ENCODE measurements at regions not wholly inside any gene's neighbourhood (a gene's known extent, or its start where the extent isn't known, plus 50 kb on each side); places are given as distances from the start of the nearest gene placed in this dataset.

DNA sequence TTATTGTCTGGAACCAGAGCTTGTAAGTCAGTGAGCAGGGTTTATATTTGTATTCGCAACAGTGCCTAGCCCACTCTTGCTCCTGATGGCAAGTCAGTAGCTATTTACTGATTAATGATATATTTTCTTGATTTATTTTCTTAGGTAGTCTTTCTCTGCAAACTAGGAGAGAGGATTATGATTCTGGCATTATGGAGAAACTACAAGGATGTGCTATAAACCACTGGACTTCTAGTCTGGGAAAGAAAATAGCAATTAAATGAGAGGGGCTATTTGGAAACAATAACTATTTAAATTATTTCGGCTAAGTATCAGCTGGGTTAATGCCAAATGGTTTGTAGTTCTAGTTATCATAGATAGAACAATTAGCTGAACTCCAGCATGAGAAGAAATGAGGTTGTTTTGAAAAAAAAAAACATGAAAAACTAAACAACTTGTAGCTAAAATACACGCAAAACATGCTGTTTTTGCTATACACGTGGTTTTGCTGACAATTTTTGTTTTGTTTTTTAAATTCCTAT lies 304.9 kb upstream of the TCF21 start:
- H3K4me3 Mint-ChIP-seq, result no peak overlapping the region
- H3K27me3 Mint-ChIP-seq, result peaks cover 0 to 2% (median 0%) of the 10 kb centered on the region in 5 donors
- no peaks in the 10 kb centered on the region for H3K36me3 Mint-ChIP-seq
- no peak overlapping the region for H3K27ac Mint-ChIP-seq
- peaks cover 0 to 4% (median 0%) of the 10 kb centered on the region in 9 donors for H3K9me3 Mint-ChIP-seq
- no peak for DNase-seq
- H3K4me1 Mint-ChIP-seq, result no peaks in the 10 kb centered on the region
- no peak for ATAC-seq
- POLR2A ChIA-PET, result no interaction called here

DNA sequence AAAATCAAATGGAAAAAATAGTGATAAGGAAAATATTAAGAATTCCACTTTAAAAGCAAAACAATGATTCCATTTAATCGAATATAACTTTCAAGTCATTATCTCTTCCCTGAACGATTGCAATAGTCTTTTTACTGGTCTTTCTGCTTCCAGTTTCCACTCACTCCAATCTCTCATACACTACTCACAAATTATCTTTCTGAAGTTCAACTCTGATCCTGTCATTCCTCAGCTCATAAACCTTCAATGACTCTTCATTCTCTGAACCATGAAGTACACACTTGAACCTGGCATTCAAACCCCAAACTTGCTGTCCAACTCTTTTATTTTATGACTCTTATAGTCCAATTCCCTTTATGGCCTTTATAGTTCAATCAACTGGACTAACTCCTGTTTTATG lies 304.1 kb upstream of the TCF21 start:
- Mint-ChIP-seq H3K36me3 (no peaks in the 10 kb centered on the region), H3K4me1 (no peaks in the 10 kb centered on the region), H3K4me3 (no peak overlapping the region), H3K9me3 (peaks cover 0 to 4% (median 0%) of the 10 kb centered on the region in 9 donors), H3K27me3 (peaks cover 0 to 2% (median 0%) of the 10 kb centered on the region in 5 donors), H3K27ac (no peak overlapping the region)
- POLR2A ChIA-PET, result no interaction called here
- DNase-seq (no peak), ATAC-seq (no peak)

DNA sequence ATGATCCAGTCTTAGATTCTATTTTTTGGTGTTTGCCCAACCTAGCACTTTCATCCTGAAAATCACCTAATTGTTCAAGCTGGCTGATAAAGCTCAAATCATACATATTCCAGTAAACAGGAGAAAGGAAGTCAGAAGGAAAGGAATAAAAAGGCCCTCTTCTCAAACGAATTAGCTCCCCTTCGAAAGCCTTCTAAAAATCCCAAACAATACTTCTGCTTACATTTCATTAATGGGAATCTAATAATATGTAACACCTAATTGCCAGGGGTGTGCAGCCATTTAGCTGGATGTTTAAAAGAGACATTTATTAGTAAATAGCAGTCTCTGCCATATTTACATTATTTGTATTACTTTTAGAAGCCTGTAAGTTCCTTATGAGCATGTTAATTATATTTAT lies 302.9 kb upstream of the TCF21 start:
- Mint-ChIP-seq H3K36me3 (no peaks in the 10 kb centered on the region), H3K27ac (no peak overlapping the region), H3K9me3 (peaks cover 0 to 4% (median 0%) of the 10 kb centered on the region in 9 donors), H3K27me3 (peaks cover 0 to 3% (median 2%) of the 10 kb centered on the region in 5 donors), H3K4me1 (no peaks in the 10 kb centered on the region), H3K4me3 (no peak overlapping the region)
- POLR2A ChIA-PET, result no interaction called here
- DNase-seq, result no peak
- no peak for ATAC-seq

DNA sequence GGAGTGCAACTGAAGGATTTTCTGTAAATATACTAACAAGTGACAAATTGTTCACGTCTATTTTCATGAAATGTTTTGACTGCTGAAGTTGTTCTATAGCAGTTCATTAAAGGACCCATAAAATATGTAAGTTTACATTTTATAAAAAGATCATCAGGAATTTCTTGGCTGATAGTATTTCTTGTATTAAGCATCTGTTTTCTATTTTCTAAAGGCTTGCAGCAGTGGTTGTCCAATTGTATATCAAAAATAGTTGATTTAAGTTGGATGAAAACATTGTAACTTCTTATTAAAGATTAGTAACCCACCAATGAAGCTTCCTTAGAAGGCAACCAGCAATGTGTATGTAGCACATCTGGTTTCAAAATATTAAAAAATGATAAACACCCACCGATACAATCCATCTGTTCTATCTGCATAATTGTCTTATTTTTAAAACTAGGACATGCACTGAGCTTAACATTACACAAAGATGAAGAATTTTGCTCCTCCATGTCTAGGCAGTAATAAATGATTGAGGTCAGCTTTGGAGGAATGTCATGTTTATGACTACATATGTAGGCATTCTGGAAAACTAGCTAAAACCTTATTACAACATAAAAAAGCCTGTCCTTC lies 301.3 kb upstream of the TCF21 start:
- peaks cover 0 to 3% (median 0%) of the 10 kb centered on the region in 9 donors for H3K9me3 Mint-ChIP-seq
- H3K27me3 Mint-ChIP-seq, result peaks cover 0 to 5% (median 2%) of the 10 kb centered on the region in 5 donors
- DNase-seq, result no peak
- POLR2A ChIA-PET, result no interaction called here
- no peak overlapping the region for H3K27ac Mint-ChIP-seq
- no peak for ATAC-seq
- H3K4me3 Mint-ChIP-seq, result no peak overlapping the region
- H3K4me1 Mint-ChIP-seq, result no peaks in the 10 kb centered on the region
- no peaks in the 10 kb centered on the region for H3K36me3 Mint-ChIP-seq

DNA sequence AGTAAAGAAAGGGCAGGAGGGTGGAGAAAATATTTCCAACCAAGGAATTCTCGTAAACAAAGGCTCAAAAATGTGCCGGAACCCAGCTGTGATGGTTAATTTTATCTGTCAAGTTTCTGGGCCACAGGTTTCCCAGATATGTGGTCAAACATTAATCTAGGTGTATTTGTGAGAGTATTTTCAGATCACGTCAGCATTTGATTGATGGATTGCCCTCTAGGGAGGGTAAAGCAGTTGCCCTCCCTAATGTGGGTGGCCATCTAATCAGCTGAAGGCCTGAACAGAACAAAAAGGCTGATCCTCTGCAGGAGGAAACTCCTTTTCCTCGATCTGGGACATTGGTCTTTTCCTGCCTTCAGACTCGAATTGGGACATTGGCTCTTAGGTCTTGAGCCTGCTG lies 298.7 kb upstream of the TCF21 start:
- no peak for DNase-seq
- Mint-ChIP-seq H3K27ac (no peak overlapping the region), H3K9me3 (no peaks in the 10 kb centered on the region), H3K27me3 (peaks cover 0 to 5% (median 0%) of the 10 kb centered on the region in 5 donors), H3K36me3 (no peaks in the 10 kb centered on the region), H3K4me3 (no peak overlapping the region), H3K4me1 (no peaks in the 10 kb centered on the region)
- POLR2A ChIA-PET, result no interaction called here
- ATAC-seq, result no peak

DNA sequence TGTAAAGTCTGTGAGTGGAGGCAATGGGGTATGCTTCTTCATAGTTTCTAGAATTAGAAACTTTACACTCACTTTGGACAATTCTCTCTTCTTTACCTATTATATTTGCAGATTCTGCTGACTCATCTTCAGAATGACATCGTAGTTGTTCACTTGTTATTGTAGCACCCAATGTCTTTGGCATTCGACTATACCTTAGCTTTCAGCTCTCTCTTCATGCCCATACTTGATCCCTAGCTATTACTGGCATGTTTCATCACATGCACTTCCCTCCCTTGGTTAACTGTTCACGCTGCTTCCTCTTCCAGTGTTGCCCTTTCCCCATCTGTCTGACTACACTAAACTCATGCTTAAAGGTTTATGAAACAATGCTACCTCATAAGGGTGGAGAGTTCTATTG lies 298.1 kb upstream of the TCF21 start:
- Mint-ChIP-seq H3K27me3 (peaks cover 0 to 5% (median 0%) of the 10 kb centered on the region in 5 donors), H3K36me3 (no peaks in the 10 kb centered on the region), H3K4me3 (no peak overlapping the region), H3K4me1 (no peaks in the 10 kb centered on the region), H3K9me3 (no peaks in the 10 kb centered on the region), H3K27ac (no peak overlapping the region)
- POLR2A ChIA-PET, result no interaction called here
- no peak for ATAC-seq
- DNase-seq, result no peak

DNA sequence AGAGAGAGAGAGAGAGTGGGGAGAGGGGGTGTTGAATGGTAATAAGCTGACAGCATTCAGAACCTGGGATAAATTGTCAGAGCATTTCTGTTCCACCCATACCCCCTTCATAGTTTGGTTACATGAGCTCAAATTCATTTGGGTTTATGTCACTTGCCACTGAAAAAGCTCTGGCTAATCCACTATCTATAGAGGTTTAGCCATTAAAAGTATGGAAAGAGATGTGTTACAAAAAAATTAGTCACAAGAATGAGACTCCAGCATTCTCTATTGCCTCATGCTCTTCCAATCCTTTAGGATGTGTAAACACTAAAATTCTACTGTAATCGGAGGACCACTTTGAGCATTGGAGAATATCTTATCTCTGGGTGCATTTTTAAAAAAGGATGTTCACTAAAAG lies 297.6 kb upstream of the TCF21 start:
- Mint-ChIP-seq H3K9me3 (no peaks in the 10 kb centered on the region), H3K27me3 (peaks cover 0 to 5% (median 0%) of the 10 kb centered on the region in 5 donors), H3K27ac (no peak overlapping the region), H3K36me3 (no peaks in the 10 kb centered on the region), H3K4me3 (no peak overlapping the region), H3K4me1 (no peaks in the 10 kb centered on the region)
- DNase-seq, result no peak
- ATAC-seq, result no peak
- POLR2A ChIA-PET, result no interaction called here

DNA sequence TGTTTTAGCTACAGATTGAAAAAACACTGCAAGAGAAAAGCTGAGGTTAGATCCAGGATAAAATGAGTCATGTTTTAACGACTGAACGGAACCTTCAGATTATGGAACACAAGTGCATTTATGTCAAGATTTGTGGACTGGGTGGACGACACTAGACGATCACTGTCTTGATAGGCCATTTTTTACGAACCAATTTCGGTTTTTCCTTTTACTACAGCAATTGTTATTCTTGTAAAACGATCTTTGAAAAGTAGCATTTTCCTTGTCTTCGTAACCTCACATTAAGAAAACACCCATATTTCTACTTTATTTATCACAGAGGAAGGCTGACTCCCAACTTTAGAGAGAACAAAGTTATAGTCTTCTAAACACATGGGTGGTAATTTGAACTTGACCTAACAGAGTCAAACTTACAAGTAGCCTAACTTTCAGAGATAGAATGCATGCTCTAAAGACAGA lies 294.2 kb upstream of the TCF21 start:
- peaks cover 0 to 5% (median 2%) of the 10 kb centered on the region in 5 donors for H3K27me3 Mint-ChIP-seq
- DNase-seq (no peak), ATAC-seq (no peak)
- no peaks in the 10 kb centered on the region for H3K36me3 Mint-ChIP-seq
- H3K27ac Mint-ChIP-seq, result no peak overlapping the region
- POLR2A ChIA-PET, result no interaction called here
- H3K4me1 Mint-ChIP-seq, result no peaks in the 10 kb centered on the region
- no peaks in the 10 kb centered on the region for H3K9me3 Mint-ChIP-seq
- no peak overlapping the region for H3K4me3 Mint-ChIP-seq

DNA sequence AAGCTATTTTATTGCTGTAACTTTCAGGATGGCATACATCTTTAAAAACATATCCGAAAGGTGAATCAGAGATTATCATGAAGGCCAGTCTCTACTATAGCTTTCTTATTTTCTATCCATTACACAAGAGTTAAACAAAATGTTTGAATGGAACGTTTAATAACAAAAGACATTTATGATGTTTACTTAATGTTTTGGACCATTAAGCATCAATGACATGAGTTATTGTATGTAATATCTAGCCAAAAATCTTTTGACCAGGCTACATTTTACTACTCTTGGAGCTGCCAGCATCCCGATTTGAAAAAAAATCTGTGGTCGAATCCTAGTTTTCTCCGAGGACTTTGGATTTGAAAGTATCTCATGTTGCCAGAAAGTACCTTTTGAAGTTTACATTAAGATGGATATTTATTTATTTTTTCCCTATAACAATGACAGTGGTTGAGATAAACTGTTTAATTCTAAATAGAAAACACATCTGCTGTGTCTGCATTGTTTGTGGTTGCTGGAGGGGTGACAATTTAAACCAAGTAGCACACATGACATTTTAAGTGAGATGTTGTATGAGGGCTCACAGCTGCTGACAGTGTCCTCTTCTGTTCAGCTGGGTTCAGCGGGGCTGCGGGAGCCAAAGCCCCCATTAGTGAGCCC lies 293.7 kb upstream of the TCF21 start:
- DNase-seq (no peak), ATAC-seq (no peak)
- Mint-ChIP-seq H3K9me3 (no peaks in the 10 kb centered on the region), H3K36me3 (no peaks in the 10 kb centered on the region), H3K27ac (no peak overlapping the region), H3K4me1 (no peaks in the 10 kb centered on the region), H3K4me3 (no peak overlapping the region), H3K27me3 (peaks cover 0 to 5% (median 2%) of the 10 kb centered on the region in 5 donors)
- POLR2A ChIA-PET, result no interaction called here

DNA sequence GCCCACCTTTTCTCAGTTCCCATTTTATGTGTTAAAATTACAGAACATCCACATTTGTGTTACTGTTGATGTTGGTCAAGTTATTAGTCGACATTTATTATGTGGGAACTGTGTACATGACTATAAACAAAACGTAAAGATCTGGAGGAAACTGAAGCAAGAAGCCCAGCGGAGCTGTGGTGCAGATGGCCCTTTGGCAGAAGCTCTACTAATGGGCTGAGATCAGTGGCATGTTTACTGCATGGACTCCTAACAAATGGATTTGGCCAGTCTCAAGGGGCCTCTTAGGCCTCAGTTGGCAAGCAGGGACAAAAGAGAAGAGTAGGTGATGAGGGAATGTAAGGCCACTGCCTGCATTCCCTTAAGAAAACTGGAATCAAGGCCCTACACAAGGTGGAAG lies 282.1 kb upstream of the TCF21 start:
- Mint-ChIP-seq H3K9me3 (peaks cover 0 to 4% (median 0%) of the 10 kb centered on the region in 9 donors), H3K27ac (no peak overlapping the region), H3K4me1 (no peaks in the 10 kb centered on the region), H3K27me3 (peaks cover 0 to 14% (median 2%) of the 10 kb centered on the region in 5 donors), H3K36me3 (no peaks in the 10 kb centered on the region), H3K4me3 (no peak overlapping the region)
- POLR2A ChIA-PET, result no interaction called here
- DNase-seq (no peak), ATAC-seq (no peak)

DNA sequence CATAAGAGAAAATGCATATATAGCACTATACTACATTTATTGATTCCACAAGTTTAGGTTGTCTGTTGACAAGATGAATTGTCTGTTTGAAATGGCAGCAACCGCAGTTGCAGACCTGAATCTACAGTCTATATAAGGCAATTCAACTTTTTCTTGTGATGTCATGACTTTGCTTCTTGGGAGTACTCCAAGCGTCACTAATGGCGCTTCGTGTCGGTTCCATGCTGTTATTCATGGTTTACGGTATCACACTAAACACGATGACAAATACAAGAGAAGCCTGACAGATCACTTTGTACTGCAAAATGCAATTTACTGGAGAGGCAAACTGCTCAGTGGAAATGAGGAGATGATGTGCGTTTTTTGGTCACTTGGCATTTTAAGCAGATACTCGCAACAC lies 280.3 kb upstream of the TCF21 start:
- POLR2A ChIA-PET, result no interaction called here
- no peaks in the 10 kb centered on the region for H3K36me3 Mint-ChIP-seq
- H3K9me3 Mint-ChIP-seq, result peaks cover 0 to 4% (median 0%) of the 10 kb centered on the region in 9 donors
- H3K4me1 Mint-ChIP-seq, result no peaks in the 10 kb centered on the region
- DNase-seq, result no peak
- H3K27me3 Mint-ChIP-seq, result peaks cover 0 to 15% (median 4%) of the 10 kb centered on the region in 5 donors
- H3K4me3 Mint-ChIP-seq, result no peak overlapping the region
- ATAC-seq, result no peak
- no peak overlapping the region for H3K27ac Mint-ChIP-seq

DNA sequence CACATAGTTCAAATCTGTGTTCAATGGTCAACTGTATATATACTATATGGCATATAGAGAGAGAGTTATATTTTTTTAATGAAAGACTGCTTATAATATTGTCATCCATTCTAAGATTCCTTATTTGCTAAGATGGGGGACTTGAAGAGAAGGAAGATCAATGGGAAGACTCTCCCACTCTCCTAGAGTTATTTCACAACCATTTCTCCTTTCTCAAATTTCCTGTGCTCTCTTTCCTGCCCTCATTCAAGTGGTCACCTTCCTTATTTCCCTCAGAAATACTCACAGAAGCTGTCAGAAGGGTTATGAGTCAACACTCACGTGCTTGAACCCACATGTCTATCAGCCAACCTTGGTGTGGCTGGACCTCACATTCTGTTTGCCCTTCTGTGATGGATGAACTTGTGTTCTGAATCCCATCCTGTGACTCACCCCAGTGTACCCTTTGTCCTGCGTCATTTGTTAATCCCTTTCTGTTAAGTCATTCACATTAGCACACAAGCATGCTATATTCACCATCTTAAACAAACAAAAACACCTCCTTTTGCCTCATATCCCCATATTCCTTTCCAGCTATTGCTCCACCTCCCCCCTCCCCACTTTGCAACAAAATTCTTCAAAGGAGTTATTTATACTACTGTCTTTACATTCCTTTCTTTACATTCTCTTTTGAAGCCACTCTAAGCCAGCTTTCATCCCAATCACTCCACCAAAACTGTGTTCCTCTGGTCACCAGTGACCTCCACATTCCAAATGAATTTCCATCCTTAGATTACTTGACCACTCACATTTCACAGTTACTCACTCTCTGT lies 279.3 kb upstream of the TCF21 start:
- Mint-ChIP-seq H3K4me1 (no peaks in the 10 kb centered on the region), H3K36me3 (no peaks in the 10 kb centered on the region), H3K4me3 (no peak overlapping the region), H3K27me3 (peaks cover 0 to 15% (median 4%) of the 10 kb centered on the region in 5 donors), H3K27ac (no peak overlapping the region), H3K9me3 (peaks cover 0 to 4% (median 0%) of the 10 kb centered on the region in 9 donors)
- POLR2A ChIA-PET, result no interaction called here
- DNase-seq (no peak), ATAC-seq (no peak)

DNA sequence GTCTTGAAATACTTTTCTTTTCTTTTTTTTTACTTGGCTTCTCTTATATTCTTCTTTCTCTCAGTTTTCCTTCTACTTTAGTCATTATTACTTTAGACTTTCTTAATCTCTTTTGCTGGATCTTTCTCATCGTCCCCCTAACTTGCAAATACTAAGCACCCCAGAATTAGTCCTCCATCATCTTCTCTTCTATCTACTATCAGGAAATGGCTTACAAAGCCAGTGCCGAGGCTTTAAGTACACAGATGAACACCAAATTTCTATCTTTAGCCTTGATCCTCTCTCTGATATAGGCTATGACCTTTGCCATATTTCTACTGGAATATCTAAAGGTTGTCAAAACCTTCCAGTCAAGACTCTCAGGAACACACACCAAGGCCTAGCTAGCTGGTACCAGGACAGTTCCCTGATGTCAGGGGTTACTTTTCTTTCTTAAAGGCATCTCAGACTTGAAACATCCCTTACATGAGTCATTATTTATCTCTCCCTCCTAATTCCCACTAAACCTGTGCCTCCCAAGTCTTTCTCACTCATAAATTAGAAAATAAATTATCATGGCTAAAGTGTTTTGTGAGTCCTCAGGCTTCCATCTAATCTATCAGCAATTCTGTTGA lies 278.6 kb upstream of the TCF21 start:
- H3K27me3 Mint-ChIP-seq, result peaks cover 0 to 12% (median 4%) of the 10 kb centered on the region in 5 donors
- no peak for DNase-seq
- no peaks in the 10 kb centered on the region for H3K4me1 Mint-ChIP-seq
- no peaks in the 10 kb centered on the region for H3K36me3 Mint-ChIP-seq
- H3K9me3 Mint-ChIP-seq, result peaks cover 0 to 3% (median 0%) of the 10 kb centered on the region in 9 donors
- POLR2A ChIA-PET, result no interaction called here
- ATAC-seq, result no peak
- H3K4me3 Mint-ChIP-seq, result no peak overlapping the region
- no peak overlapping the region for H3K27ac Mint-ChIP-seq
